OCI-M2 (cell line): ENCODE measurements at regions not wholly inside any gene's neighbourhood (a gene's known extent, or its start where the extent isn't known, plus 50 kb on each side); places are given as distances from the start of the nearest gene placed in this dataset.

ENCODE experiments used
- DNase-seq: peaks from one replicate; lab custom pipeline; 2025; ENCODE audit not compliant: unreplicated experiment; lab: John Stamatoyannopoulos, UW

DNA sequence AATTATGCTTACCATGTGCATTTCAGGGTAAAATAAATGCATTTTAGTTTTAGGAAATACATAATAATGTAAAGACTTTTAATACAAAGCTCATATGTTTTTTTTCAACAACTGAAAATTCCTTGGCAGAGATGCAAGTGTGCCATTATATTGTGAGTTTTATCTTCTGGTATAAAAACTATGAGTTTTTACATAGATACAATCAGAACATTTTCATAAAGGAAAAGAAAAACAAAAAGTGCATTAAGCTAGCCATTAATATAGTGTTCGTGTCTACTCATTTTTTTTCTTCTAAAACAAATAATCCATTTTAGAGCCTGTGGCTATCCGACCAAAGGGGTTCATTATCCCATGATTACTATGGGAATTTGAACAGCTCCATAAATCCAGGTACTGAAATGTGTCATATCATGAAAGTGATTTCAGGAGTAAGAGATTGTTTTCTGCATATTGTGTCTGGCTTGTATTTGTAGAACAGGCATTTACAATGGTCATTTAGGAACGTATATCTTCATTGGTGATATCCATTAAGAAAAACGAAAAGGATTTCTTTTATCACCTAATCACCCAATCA lies 236.9 kb upstream of the SLC10A2 start:
- DNase-seq, result no peak

DNA sequence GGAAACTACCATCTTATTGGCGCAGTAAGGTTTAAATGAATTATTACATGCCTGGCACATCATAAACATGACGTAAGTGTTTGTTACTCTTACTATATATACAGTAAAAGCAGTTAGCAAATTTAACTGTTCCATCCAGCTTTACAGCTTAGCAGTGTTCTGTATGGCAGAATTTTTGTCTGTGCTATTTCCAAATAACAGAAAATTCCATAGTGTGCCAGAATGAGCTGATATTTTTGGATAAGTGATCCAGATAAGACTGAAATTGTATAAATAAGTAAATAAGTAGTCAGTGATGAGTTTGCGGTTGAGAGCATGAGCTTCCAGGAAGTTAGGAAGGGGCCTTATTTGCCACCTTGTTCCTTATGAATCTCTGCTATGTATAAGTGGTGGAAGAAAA lies 236.5 kb upstream of the SLC10A2 start:
- no peak for DNase-seq

GRCh38 chr13:103299079-103299478 lies 232.9 kb upstream of the SLC10A2 start:
- DNase-seq, result no peak

GRCh38 chr13:103297083-103297482 lies 230.9 kb upstream of the SLC10A2 start:
- no peak for DNase-seq

DNA sequence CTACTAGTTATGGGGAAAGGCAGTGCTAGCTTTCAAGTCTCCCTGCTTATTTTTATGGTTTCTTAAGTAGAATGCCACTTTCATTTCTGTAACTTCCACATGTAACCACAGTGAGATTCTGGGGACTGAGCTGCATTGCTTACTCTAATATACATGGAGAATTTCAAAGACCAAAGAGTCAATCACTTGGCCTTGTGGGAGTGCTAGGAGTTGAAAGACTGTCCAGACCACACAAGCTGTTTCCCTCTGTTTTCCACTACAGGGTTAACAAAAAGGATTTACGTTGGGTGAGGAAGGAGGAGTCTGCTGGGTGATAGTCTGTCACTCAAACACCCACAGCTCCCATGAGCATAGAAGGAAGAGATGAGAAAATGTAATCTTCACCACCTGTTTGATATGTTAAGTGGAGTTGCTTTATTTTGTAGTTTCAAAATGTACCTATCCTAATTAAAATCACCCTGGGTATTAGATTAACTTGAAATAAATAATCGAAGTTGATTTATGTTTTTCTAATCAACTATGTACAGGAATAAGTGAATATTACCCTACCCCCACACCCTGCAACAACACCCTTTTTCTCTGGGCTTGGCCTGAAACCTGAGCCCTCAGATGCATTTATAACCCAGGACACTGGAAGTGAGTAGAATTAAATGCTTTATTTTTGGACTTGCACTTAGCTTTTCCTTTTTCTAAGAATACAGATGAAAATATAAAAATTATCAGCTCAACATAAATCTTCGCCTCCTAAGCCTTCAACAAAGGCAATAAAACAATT lies 225.8 kb upstream of the SLC10A2 start:
- no peak for DNase-seq

DNA sequence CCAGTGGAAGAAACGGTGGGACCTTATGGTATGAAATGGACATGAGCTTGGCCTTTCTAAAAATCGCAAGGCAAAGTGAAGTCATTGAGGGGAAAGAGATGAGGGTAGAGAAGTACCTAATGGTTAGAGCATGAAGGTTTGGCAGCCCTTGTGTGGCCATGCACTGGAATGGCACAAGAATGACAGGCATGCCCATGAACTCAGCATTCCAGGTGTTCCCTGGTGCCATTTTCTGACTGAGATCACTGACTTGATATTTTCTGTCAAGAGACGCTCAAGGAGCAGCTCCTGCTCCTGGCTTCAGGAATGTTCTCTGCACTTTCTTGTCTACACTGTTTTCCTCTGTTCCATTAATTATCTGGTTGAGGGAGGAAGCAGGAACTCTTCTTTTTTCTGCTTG lies 225.0 kb upstream of the SLC10A2 start:
- DNase-seq, result no peak

DNA sequence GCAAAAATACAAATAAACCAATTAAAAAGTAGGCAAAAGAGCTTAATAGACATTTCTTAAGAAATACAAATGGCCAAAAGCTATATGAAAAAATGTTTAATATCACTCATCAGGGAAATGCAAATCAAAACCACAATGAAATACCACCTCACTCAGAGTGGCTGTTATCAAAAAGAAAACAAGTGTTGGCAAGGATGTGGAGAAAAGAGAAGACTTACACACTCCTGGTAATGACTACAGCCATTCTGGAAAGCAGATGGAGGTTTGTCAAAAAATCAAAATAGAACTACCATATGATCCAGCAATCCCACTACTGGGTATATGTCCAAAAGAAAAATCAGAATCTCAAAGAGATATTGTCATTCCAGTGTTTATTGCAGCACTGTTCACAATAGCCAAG lies 223.5 kb upstream of the SLC10A2 start:
- DNase-seq, result no peak

- DNase-seq, result no peak
Measured at GRCh38 chr13:103288114-103288513, 221.9 kb upstream of the SLC10A2 start.

GRCh38 chr13:103287659-103288058 lies 221.4 kb upstream of the SLC10A2 start:
- DNase-seq, result no peak

DNA sequence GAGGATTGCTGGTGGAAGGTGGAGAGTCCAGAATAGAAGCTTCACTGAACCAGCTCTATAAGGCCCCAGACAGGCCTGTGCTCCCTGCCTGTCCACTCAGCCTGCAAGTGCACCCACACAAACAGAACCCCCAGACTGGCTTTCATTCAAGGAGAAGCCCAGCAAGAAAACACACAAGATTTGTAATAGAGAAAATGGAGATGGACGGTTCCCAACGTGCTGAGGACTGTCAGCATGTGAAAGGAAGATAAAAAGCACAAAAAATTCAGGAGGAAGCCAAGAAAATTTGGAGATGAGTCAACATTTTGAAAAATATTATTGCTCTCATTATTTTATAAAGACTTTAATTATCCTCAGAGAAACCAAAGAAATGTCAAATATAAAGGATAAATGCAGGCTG lies 218.2 kb upstream of the SLC10A2 start:
- no peak for DNase-seq

GRCh38 chr13:103283451-103283820 lies 217.2 kb upstream of the SLC10A2 start:
- no peak for DNase-seq

DNA sequence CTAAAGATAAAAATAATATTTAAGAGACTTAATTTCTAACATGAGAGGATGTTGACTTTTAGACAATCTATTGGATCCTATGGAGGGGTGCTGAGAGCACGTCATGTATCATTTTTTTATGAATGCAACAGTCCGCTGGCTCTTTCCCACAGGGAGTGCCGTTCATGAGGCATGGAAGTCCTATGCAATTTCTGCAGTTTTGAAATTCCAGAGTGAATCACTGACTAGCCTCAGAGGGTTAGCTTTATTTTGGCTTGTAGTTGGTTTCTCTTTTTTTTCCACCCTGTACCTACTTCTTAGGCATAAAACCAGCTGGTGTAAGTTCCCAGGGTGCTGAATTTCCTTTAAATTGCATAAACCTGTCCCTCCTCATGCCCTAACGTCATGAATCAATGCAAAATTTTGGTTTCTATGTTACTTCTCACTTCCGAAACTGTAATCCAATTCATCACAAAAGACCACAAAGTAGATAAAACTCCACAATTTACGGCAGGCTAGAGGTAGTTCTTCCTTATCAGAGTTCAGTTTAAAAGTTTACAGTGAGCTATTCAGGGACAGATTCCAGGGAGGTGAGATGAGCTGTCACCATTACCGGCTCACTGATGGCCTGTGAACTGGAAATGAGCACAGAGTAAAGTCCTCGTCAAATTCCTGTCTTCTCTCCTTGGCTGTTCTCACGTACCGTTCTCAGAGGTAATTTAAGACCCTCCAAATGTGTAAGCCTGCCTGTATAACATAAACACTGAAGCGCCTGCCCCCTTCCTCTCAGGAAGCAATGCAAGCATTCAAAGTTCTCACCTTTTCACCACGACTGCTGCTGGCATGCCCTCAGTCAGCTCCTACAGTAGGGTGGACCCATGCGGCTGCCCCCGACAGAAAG lies 216.6 kb upstream of the SLC10A2 start:
- DNase-seq, result no peak

DNA sequence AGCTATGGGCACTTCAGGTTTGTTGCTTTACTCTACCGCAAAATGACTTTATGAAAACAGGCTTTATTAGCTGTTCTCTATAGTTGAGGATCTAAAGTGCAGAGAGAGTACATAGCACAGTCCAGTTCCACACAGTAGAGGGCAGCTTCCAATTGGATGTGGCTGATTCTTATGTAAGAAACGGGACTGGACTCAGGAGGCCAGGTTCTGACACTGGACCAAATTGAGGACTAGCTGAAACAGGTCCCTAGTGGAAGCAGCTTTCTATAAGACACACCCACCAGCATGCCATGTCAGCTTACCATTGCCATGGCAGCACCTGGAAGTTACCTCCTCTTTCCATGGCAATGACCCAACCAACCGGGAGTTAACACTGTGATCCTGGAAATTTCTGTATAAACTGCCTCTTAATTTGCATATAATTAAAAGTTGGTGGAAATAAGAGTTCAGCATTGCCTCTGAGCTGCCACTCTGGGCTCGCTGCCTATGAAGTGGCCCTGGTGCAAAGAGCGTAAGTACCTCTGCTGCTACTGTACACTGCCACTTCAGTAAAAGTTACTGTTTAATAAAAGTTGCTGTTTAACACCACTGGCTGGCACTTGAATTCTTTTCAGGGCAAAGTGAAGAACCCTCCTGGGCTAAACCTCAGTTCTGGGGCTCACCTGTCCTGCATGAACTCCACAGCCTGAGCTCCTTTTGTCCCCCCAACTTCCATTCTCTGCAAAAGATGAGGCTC lies 211.9 kb upstream of the SLC10A2 start:
- no peak for DNase-seq

DNA sequence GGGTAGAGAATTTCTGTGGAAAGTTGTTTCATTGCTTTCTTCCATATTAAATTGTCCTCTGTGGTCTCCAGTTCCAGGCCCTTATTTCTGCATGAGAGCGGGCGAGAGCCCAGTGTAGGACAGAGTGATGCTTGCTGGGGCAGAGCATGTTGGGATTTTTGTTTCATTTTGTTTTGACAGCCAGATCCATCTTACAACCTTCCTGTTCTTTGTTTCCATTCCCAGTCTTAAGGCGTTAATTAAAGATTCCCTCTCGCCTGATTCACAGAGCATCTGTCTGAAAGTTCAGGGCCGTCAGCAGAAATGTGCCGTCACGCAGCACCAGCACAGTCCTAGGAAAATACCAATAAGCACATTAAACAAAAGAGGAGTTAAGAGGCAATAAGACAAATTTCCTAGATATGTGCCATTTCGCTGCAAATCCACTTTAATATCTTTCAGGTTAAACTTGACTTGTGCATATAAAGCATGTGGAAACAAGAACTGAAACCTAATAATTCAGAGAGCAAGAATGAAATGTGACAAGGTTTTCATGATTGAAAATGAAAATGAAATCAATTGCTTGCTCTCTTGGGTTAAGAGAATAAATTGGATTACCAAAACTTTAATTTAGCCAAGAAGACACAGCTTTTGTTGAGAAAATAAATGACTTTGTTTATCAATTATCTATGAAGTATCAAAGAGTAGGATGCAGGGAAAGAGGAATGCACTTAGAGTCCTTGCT lies 210.7 kb upstream of the SLC10A2 start:
- DNase-seq, result no peak

GRCh38 chr13:103275722-103276121 lies 209.5 kb upstream of the SLC10A2 start:
- DNase-seq, result no peak

GRCh38 chr13:103275081-103275480 lies 208.9 kb upstream of the SLC10A2 start:
- DNase-seq, result no peak

DNA sequence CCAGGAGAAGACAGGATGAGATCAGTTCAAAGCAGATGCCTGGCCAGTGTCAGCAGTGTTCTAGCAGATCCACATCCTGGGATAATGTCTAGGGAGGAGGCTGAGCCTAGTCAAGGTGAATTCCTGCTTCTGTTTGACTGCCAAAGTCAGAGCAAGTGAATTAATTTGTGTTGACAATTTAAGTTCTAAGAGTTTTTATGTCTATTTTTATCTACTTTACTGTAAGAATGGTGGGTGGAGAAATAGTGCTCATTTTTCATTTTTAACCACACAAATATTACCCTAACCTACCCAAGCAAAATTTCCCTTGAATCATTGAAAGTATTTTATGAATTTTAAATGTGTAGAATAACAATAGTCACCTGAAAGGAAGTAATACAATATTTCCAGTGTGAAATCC lies 207.6 kb upstream of the SLC10A2 start:
- no peak for DNase-seq

DNA sequence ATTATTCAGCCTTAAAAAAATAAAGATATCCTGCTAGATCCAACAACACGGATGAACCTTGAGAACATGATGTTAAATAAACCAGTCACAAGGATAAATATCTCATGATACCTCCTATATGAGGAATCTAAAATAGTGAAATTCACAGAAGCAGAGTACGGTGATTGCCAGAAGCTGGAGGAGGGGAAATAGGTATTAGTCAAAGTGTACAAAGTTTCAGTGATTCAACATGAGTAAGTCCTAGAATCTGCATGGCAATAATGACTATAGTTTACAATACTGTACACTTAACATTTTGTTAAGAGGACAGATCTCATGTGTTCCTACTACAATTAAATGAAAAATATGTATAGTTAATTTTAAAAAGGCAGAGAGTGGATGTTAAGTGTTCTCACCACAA lies 206.6 kb upstream of the SLC10A2 start:
- DNase-seq, result no peak

DNA sequence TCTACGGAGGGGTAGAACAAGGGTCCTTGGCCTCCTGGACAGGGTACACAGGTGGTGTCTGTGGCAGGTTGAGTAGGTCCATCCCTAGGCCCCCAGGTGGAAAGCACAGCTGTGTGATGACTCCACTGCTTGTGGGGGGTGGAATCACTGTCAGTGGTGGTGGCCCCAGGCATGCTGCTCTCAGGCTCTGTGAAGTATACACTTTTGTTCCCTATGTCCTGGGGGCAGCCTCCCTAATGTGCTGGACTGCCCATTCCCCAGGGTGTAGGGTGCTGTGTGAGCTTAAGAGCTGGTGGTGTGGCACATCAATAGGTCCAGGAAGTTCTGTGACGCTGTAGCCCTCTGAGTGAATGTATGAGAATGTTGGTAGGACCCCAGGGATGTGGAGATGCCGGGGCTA lies 197.2 kb upstream of the SLC10A2 start:
- no peak for DNase-seq

- no peak for DNase-seq
Measured at GRCh38 chr13:103255587-103256301, 189.5 kb upstream of the SLC10A2 start.
